B cell (primary cell): ENCODE measurements at regions not wholly inside any gene's neighbourhood (a gene's known extent, or its start where the extent isn't known, plus 50 kb on each side); places are given as distances from the start of the nearest gene placed in this dataset.

Source experiments
- ATAC-seq: fragments of 200-7000 bp; cut with Tn5 transposase; one replicate; pipeline ENCODE4 v1.10.0; 2021; ENCODE audit warnings: low read depth, mild to moderate bottlenecking, moderate number of reproducible peaks, moderate library complexity
- CTCF ChIA-PET: fragments of 350-600 bp; sonication (Branson Sonifier 250); formaldehyde crosslinking; loops from one replicate; lab custom pipeline; 2021; ENCODE audit warnings: antibody characterized with exemption, inconsistent platforms; lab: Charles Lee
- POLR2A ChIA-PET: fragments of 350-600 bp; sonication (Branson Sonifier 250); formaldehyde crosslinking; loops from one replicate; lab custom pipeline; 2021; ENCODE audit warnings: antibody characterized with exemption; lab: Charles Lee
- DNase-seq: peaks from one replicate; pipeline ENCODE4 v3.0.0; 2013
- H2AFZ ChIP-seq: 2 replicates; pipeline ENCODE4 v1.6.1; 2012; ENCODE audit warnings: mild to moderate bottlenecking, low read depth, low read length; ENCODE audit not compliant: insufficient read depth, poor library complexity, severe bottlenecking
- H3K27ac ChIP-seq, 2 donors: 1 replicate in 1 of 2; 2 replicates in 1 of 2; pipeline ENCODE4 v1.5.1; 2012 to 2013; ENCODE audit warnings: low read length in 2 of 2, mild to moderate bottlenecking in 2 of 2, moderate library complexity in 1 of 2
- H3K27me3 ChIP-seq, 4 experiments: fragments of 200-600 bp in 1 of 4; sonication (generic) in 1 of 4; replicated peaks in 1 of 4; 1 replicate in 2 of 4; 2 replicates in 2 of 4; pipeline versions ENCODE4 v1.6.1 to v1.7.0; 2013 to 2016; ENCODE audit warnings: low read length in 3 of 4, mild to moderate bottlenecking in 2 of 4, mixed read lengths in 1 of 4, moderate library complexity in 1 of 4; ENCODE audit not compliant: insufficient read depth in 4 of 4, control insufficient read depth in 3 of 4; ENCODE audit errors: control extremely low read depth in 1 of 4
- H3K36me3 ChIP-seq, 2 experiments: replicated peaks in 1 of 2; 1 replicate in 1 of 2; 2 replicates in 1 of 2; pipeline versions ENCODE4 v1.6.1 to v1.7.1; 2013; ENCODE audit warnings: low read length in 1 of 2; ENCODE audit not compliant: insufficient read depth in 2 of 2, control insufficient read depth in 1 of 2; ENCODE audit errors: control extremely low read depth in 1 of 2, extremely low read depth in 1 of 2
- H3K4me1 ChIP-seq, 2 donors: fragments of 200-600 bp in 1 of 2; sonication (generic) in 1 of 2; 1 replicate in 1 of 2; 2 replicates in 1 of 2; pipeline versions ENCODE4 v1.5.1 to v1.6.1; 2013 to 2017; ENCODE audit warnings: low read length in 2 of 2; ENCODE audit not compliant: control insufficient read depth in 2 of 2, insufficient read depth in 2 of 2
- H3K4me2 ChIP-seq: replicated peaks from 2 replicates; pipeline ENCODE3; 2012; ENCODE audit warnings: mild to moderate bottlenecking, low read depth, low read length; ENCODE audit not compliant: poor library complexity, severe bottlenecking
- H3K4me3 ChIP-seq, 5 experiments: fragments of 200-600 bp in 1 of 5; sonication (generic) in 1 of 5; 1 replicate in 3 of 5; 2 replicates in 2 of 5; pipeline versions ENCODE4 v1.5.1 to v1.7.0; 2011 to 2016; ENCODE audit warnings: low read length in 4 of 5, mild to moderate bottlenecking in 4 of 5, low read depth in 2 of 5, control low read depth in 1 of 5, moderate library complexity in 1 of 5; ENCODE audit not compliant: insufficient read depth in 1 of 5; ENCODE audit errors: control extremely low read depth in 1 of 5, extremely low read depth in 1 of 5
- H3K79me2 ChIP-seq: fragments of 200-600 bp; sonication (generic); one replicate; pipeline ENCODE4 v1.6.0; 2016; ENCODE audit warnings: low read length; ENCODE audit not compliant: control insufficient read depth, insufficient read depth
- H3K9ac ChIP-seq: fragments of 200-600 bp; sonication (generic); 2 replicates; pipeline ENCODE4 v1.6.1; 2017; ENCODE audit warnings: mild to moderate bottlenecking, low read length, moderate library complexity
- H3K9me3 ChIP-seq, 3 donors: one replicate each; pipeline versions ENCODE4 v1.6.1 to v1.7.1; 2013; ENCODE audit warnings: low read length in 2 of 3; ENCODE audit not compliant: control insufficient read depth in 2 of 3, insufficient read depth in 1 of 3; ENCODE audit errors: control extremely low read depth in 1 of 3
- H4K20me1 ChIP-seq: 2 replicates; pipeline ENCODE4 v1.6.0; 2012; ENCODE audit warnings: mild to moderate bottlenecking, low read length; ENCODE audit not compliant: insufficient read depth, control insufficient read depth, poor library complexity, severe bottlenecking
- H3K27ac Mint-ChIP-seq: one replicate; pipeline ENCODE4 v1.8.0; 2021; ENCODE audit warnings: mixed read lengths
- H3K27me3 Mint-ChIP-seq: one replicate; pipeline ENCODE4 v1.8.0; 2021; ENCODE audit warnings: mixed read lengths
- H3K4me1 Mint-ChIP-seq: one replicate; pipeline ENCODE4 v1.8.0; 2021; ENCODE audit warnings: mixed read lengths
- H3K4me3 Mint-ChIP-seq: one replicate; pipeline ENCODE4 v1.8.0; 2021; ENCODE audit warnings: mixed read lengths
- H3K9me3 Mint-ChIP-seq: one replicate; pipeline ENCODE4 v1.8.0; 2022; ENCODE audit warnings: mixed read lengths; ENCODE audit not compliant: insufficient read depth
- CTCF ChIP-seq: fragments of 200-600 bp; IDR thresholded peaks from one replicate; pipeline ENCODE4 v1.8.0; 2022; ENCODE audit warnings: antibody characterized with exemption, mild to moderate bottlenecking
- EZH2 ChIP-seq: IDR thresholded peaks from 2 replicates; pipeline ENCODE4 v1.6.1; 2012; ENCODE audit warnings: borderline replicate concordance, low read depth, mild to moderate bottlenecking, moderate library complexity, low read length; ENCODE audit not compliant: insufficient read depth, poor library complexity, severe bottlenecking
- WGBS: methylation state at CpG from one replicate; pipeline ENCODE4 v1.1.5; 2013; ENCODE audit warnings: missing lambda C conversion rate; ENCODE audit not compliant: insufficient coverage; 5-methylcytosine and 5-hydroxymethylcytosine counted together
- intact Hi-C: fragments of 100-400 bp; cut with micrococcal nuclease; formaldehyde crosslinking; loops from one replicate; pipeline ENCODE4 v1.10.0; 2022

DNA sequence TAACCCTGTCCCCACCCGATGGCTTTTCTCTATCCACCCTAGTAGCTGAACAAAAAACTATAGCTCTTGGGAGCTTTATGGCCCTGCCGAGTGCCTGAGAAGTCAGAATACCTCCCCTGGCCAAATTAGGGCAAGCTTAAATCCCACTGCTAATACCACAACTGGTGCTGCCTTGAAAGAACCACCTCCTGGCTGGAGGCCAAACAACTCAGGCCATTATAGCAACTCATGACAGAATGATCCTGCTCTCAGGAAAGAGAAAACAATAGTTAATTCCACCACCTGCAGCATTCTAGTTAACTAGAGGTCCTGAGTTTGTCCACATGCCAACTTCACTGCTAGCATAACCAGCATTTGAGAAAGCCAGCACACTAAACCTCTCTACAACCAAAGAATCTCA is 123.2 kb downstream of the RTP4 start:
- no peaks in the 10 kb centered on the region for H3K36me3 ChIP-seq
- Mint-ChIP-seq H3K27me3 (peaks cover 35% of the 10 kb centered on the region), H3K27ac (no peak overlapping the region), H3K4me3 (no peak overlapping the region), H3K4me1 (no peaks in the 10 kb centered on the region), H3K9me3 (peaks cover 4% of the 10 kb centered on the region)
- 90% methylated on average over 2 of the region's 2 CpGs for WGBS
- H3K9ac ChIP-seq: no peak overlapping the region
- H3K27ac ChIP-seq: no peak overlapping the region
- no peak overlapping the region for H2AFZ ChIP-seq
- peaks cover 0 to 7% (median 5%) of the 10 kb centered on the region in 3 donors for H3K9me3 ChIP-seq
- POLR2A ChIA-PET: no interaction called here
- H3K4me1 ChIP-seq: no peaks in the 10 kb centered on the region
- H3K4me2 ChIP-seq: no peak overlapping the region
- CTCF ChIA-PET: no interaction called here
- ATAC-seq: no peak
- H4K20me1 ChIP-seq: no peaks in the 10 kb centered on the region
- H3K4me3 ChIP-seq: no peak overlapping the region
- TF ChIP-seq EZH2: no peak
- TF ChIP-seq CTCF: no peak
- H3K27me3 ChIP-seq: peaks cover 0 to 4% (median 0%) of the 10 kb centered on the region in 4 experiments
- DNase-seq: no peak
- intact Hi-C loops: no loop called here
- no peaks in the 10 kb centered on the region for H3K79me2 ChIP-seq

DNA sequence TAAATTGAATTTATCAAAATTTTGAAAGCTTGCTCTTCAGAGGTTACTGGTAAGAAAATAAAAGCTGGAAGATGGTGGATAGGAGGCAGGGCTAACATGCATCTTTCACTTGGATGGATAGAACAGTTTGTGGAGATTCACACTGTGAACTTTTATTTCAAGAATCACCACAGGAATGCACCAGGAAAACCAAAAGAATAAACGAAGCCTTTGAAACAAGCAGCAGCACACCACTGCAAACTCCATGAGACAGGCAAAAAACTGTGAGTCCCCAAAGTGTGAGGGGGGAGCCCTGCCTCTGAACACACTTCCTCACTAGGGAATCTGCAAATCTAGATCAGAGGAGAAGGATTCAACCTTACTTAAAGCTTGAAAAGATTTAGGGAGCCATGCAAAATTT is 122.2 kb downstream of the RTP4 start:
- Mint-ChIP-seq H3K4me3 (no peak overlapping the region), H3K9me3 (peaks cover 4% of the 10 kb centered on the region), H3K27me3 (peaks cover 42% of the 10 kb centered on the region), H3K4me1 (no peaks in the 10 kb centered on the region), H3K27ac (no peak overlapping the region)
- TF ChIP-seq EZH2 (no peak), CTCF (no peak)
- Histone ChIP-seq H3K4me3 (no peak overlapping the region), H3K79me2 (no peaks in the 10 kb centered on the region), H3K9me3 (peaks cover 0 to 7% (median 5%) of the 10 kb centered on the region in 3 donors), H3K36me3 (no peaks in the 10 kb centered on the region), H3K4me1 (no peaks in the 10 kb centered on the region), H3K27me3 (peaks cover 0 to 4% (median 1%) of the 10 kb centered on the region in 4 experiments), H3K4me2 (no peak overlapping the region), H4K20me1 (no peaks in the 10 kb centered on the region), H2AFZ (no peak overlapping the region), H3K27ac (no peak overlapping the region), H3K9ac (no peak overlapping the region)
- ChIA-PET POLR2A (no interaction called here), CTCF (interaction anchor here (0.9 kb wide), 1 partner anchor 189 kb away, joined by 3 read pairs; no protein-coding TSS in a partner anchor)
- WGBS: no CpG with 5 or more reads among the region's 1 CpG
- intact Hi-C loops: no loop called here
- DNase-seq (no peak), ATAC-seq (no peak)
